GM18498 (cell line): ENCODE measurements at regions not wholly inside any gene's neighbourhood (a gene's known extent, or its start where the extent isn't known, plus 50 kb on each side); places are given as distances from the start of the nearest gene placed in this dataset.
A peak's percentile ranks its signal among the peaks of the same experiment; 100 is the strongest.

Experiments used
- ATAC-seq: cut with Tn5 transposase; IDR thresholded peaks from one replicate; pipeline ENCODE4 v1.9.1; 2021; ENCODE audit warnings: mild to moderate bottlenecking, moderate library complexity; ENCODE audit not compliant: unreplicated experiment

- no peak for ATAC-seq
These were observed 374.9 kb downstream of the GJA1 start for GRCh38 chr6:121810158-121811032.

- no peak for ATAC-seq
These were observed 375.7 kb downstream of the GJA1 start for GRCh38 chr6:121811106-121811505.

GRCh38 chr6:121816361-121816760 is 380.9 kb downstream of the GJA1 start:
- ATAC-seq, result no peak

- no peak for ATAC-seq
These were observed 381.6 kb downstream of the GJA1 start for GRCh38 chr6:121816906-121817540.

- ATAC-seq, result no peak
These were observed 388.0 kb downstream of the GJA1 start for GRCh38 chr6:121823437-121823851.

- no peak for ATAC-seq
These were observed 390.8 kb downstream of the GJA1 start for GRCh38 chr6:121826156-121826810.

GRCh38 chr6:121828146-121828886 is 392.9 kb downstream of the GJA1 start:
- ATAC-seq, result no peak

GRCh38 chr6:121830736-121831135 is 395.3 kb downstream of the GJA1 start:
- ATAC-seq, result no peak

GRCh38 chr6:121835662-121836061 is 400.2 kb downstream of the GJA1 start:
- no peak for ATAC-seq

GRCh38 chr6:121837545-121838229 is 402.2 kb downstream of the GJA1 start:
- no peak for ATAC-seq

GRCh38 chr6:121838842-121839241 is 403.4 kb downstream of the GJA1 start:
- no peak for ATAC-seq

- no peak for ATAC-seq
These were observed 404.4 kb downstream of the GJA1 start for GRCh38 chr6:121839896-121840295.

GRCh38 chr6:121844898-121845297 is 409.5 kb downstream of the GJA1 start:
- no peak for ATAC-seq

- ATAC-seq, result no peak
These were observed 412.5 kb downstream of the GJA1 start for GRCh38 chr6:121847806-121848522.

- no peak for ATAC-seq
These were observed 413.2 kb downstream of the GJA1 start for GRCh38 chr6:121848523-121849255.

- ATAC-seq, result peak; percentile 90
These were observed 414.0 kb downstream of the GJA1 start for GRCh38 chr6:121849477-121849876.

GRCh38 chr6:121851056-121851455 is 415.6 kb downstream of the GJA1 start:
- ATAC-seq, result no peak

GRCh38 chr6:121853686-121854085 is 418.2 kb downstream of the GJA1 start:
- no peak for ATAC-seq

GRCh38 chr6:121855521-121855920 is 420.1 kb downstream of the GJA1 start:
- no peak for ATAC-seq
